ENCODE measurements at regions not wholly inside any gene's neighbourhood (a gene's known extent, or its start where the extent isn't known, plus 50 kb on each side); places are given as distances from the start of the nearest gene placed in this dataset.

DNA sequence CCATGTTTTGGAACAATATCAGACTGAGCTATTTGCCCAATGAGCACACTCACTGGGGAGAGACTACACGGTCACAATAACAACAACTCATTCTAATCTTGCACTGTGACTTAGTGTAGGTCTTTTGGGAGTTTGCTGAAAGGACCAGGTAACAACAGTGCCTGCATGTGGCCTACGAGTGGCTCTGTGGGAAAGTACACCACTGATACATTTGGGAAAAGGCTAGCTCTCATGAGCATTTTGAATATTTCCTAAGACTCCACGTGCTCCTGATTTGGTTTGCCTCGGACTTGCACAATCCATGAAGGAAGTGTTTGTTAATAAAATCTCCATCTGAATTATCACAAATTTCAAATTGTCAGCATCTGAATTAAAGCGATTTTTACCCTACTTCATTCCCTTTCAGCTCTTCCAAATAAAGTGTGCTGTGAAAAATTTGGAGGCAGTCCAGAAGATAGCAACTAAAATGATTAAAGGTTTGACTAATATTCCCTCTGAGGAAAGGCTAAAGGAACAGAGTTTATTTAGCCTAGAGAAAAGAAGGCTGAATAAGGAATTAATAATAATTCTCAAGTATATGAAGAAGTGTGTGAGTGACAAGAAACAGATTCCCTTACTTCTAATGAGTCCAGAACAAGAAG lies 406.4 kb downstream of the PPARGC1A start:
- no peak overlapping the region for H3K9ac ChIP-seq
- no peaks in the 10 kb centered on the region for H3K4me1 ChIP-seq (ENCODE audit: low read depth, poor library complexity, severe bottlenecking)
- H4K20me1 ChIP-seq (ENCODE audit: insufficient read depth), result no peaks in the 10 kb centered on the region
- no peaks in the 10 kb centered on the region for H3K36me3 ChIP-seq (ENCODE audit: insufficient read depth)
- TF ChIP-seq, protein P1, sequence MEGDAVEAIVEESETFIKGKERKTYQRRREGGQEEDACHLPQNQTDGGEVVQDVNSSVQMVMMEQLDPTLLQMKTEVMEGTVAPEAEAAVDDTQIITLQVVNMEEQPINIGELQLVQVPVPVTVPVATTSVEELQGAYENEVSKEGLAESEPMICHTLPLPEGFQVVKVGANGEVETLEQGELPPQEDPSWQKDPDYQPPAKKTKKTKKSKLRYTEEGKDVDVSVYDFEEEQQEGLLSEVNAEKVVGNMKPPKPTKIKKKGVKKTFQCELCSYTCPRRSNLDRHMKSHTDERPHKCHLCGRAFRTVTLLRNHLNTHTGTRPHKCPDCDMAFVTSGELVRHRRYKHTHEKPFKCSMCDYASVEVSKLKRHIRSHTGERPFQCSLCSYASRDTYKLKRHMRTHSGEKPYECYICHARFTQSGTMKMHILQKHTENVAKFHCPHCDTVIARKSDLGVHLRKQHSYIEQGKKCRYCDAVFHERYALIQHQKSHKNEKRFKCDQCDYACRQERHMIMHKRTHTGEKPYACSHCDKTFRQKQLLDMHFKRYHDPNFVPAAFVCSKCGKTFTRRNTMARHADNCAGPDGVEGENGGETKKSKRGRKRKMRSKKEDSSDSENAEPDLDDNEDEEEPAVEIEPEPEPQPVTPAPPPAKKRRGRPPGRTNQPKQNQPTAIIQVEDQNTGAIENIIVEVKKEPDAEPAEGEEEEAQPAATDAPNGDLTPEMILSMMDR (conservative IDR thresholded peaks at IDR 0.05; ENCODE audit: low read depth, low read length), result no peak
- H3K27me3 ChIP-seq (ENCODE audit: insufficient read depth, low read depth), result no peaks in the 10 kb centered on the region
- no peaks in the 10 kb centered on the region for H3K79me2 ChIP-seq (ENCODE audit: insufficient read depth, low read depth)
- H3K27ac ChIP-seq, result no peak overlapping the region
- H3K4me3 ChIP-seq (IDR thresholded peaks at IDR 0.05; ENCODE audit: insufficient read depth, low read depth, low read length), result no peak overlapping the region
- no peak overlapping the region for H3K4me2 ChIP-seq
- H2AFZ ChIP-seq (ENCODE audit: low read depth), result no peak overlapping the region

DNA sequence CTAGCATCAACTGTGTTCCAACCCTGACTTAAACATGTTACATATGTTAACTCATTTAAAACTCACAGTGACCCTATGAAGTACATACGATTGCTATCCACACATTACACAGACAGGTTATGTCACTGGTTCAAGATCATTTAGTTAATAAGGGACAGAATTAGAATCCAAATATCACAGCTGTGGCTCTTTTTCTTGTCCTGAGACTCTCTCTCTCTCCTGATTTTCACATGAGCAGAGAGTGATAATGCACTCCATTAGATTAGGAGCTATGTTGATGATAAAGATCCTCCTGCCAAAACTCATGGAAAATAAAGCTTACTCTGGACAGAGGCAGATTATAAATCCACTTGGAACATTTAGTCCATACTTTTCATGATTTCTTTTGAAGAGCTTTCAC lies 408.3 kb downstream of the PPARGC1A start:
- no peak overlapping the region for H3K9ac ChIP-seq
- H3K27me3 ChIP-seq (ENCODE audit: insufficient read depth, low read depth), result no peaks in the 10 kb centered on the region
- no peak overlapping the region for H3K4me2 ChIP-seq
- H3K4me1 ChIP-seq (ENCODE audit: low read depth, poor library complexity, severe bottlenecking), result no peaks in the 10 kb centered on the region
- H3K27ac ChIP-seq, result no peak overlapping the region
- no peaks in the 10 kb centered on the region for H3K36me3 ChIP-seq (ENCODE audit: insufficient read depth)
- TF ChIP-seq, protein P1 (conservative IDR thresholded peaks at IDR 0.05; ENCODE audit: low read depth, low read length), result no peak
- no peaks in the 10 kb centered on the region for H3K79me2 ChIP-seq (ENCODE audit: insufficient read depth, low read depth)
- no peak overlapping the region for H3K4me3 ChIP-seq (IDR thresholded peaks at IDR 0.05; ENCODE audit: insufficient read depth, low read depth, low read length)
- no peak overlapping the region for H2AFZ ChIP-seq (ENCODE audit: low read depth)
- no peaks in the 10 kb centered on the region for H4K20me1 ChIP-seq (ENCODE audit: insufficient read depth)

DNA sequence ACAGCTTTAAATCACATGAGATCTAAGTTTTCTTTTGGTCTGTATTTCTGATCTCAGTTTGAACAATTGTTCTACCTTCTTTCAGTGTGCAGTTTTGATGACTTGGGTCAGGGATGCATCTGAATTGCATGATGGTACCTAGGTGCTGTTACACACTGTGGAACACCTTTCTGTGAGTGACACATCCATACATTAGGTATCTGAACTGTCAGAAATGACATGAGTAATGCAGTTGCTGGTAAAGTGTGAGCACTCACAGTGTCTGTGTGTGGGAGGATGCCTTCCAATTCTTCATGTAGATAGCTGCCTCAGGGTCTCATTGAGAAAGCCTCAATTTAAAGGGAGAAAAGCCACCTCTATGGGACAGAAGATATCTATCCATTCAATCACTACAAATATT lies 411.9 kb downstream of the PPARGC1A start:
- TF ChIP-seq, protein P1 (conservative IDR thresholded peaks at IDR 0.05; ENCODE audit: low read depth, low read length), result no peak
- no peak overlapping the region for H3K4me2 ChIP-seq
- H4K20me1 ChIP-seq (ENCODE audit: insufficient read depth), result no peaks in the 10 kb centered on the region
- no peaks in the 10 kb centered on the region for H3K4me1 ChIP-seq (ENCODE audit: low read depth, poor library complexity, severe bottlenecking)
- no peaks in the 10 kb centered on the region for H3K79me2 ChIP-seq (ENCODE audit: insufficient read depth, low read depth)
- H2AFZ ChIP-seq (ENCODE audit: low read depth), result no peak overlapping the region
- H3K9ac ChIP-seq, result no peak overlapping the region
- H3K4me3 ChIP-seq (IDR thresholded peaks at IDR 0.05; ENCODE audit: insufficient read depth, low read depth, low read length), result no peak overlapping the region
- H3K27ac ChIP-seq, result no peak overlapping the region
- no peaks in the 10 kb centered on the region for H3K27me3 ChIP-seq (ENCODE audit: insufficient read depth, low read depth)
- H3K36me3 ChIP-seq (ENCODE audit: insufficient read depth), result no peaks in the 10 kb centered on the region

DNA sequence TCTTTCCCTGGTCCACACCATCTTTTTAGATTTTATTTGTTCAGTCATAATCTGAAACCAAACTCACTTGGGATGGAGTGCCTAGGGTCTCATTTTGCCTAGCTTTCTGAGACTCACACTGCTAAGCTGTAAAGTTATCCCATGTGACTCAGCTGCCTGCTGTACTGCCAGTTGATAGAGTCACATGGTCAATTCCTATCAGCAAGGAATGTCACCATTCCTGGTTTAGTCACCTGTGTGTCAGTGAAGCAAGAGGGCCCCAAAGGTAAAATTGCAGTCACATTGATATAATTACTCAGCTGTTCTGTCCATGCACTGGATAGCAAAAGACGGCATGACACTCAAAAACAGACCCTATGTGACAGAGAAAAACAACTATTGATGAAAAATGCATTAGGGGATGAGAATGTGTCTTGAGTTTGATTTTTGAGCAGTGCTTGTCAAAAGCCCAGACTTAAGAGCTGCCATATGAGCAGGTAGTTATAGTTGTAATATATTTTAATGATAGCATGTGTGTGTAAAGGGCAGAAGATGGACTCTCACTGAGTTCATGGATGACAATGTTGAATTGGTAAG lies 413.2 kb downstream of the PPARGC1A start:
- Histone ChIP-seq H4K20me1 (ENCODE audit: insufficient read depth) (no peaks in the 10 kb centered on the region), H3K9ac (no peak overlapping the region), H3K27ac (no peak overlapping the region), H3K4me2 (no peak overlapping the region), H3K36me3 (ENCODE audit: insufficient read depth) (no peaks in the 10 kb centered on the region), H3K4me1 (ENCODE audit: low read depth, poor library complexity, severe bottlenecking) (no peaks in the 10 kb centered on the region), H2AFZ (ENCODE audit: low read depth) (no peak overlapping the region), H3K27me3 (ENCODE audit: insufficient read depth, low read depth) (no peaks in the 10 kb centered on the region), H3K79me2 (ENCODE audit: insufficient read depth, low read depth) (no peaks in the 10 kb centered on the region), H3K4me3 (IDR thresholded peaks at IDR 0.05; ENCODE audit: insufficient read depth, low read depth, low read length) (no peak overlapping the region)
- TF ChIP-seq, protein P1 (conservative IDR thresholded peaks at IDR 0.05; ENCODE audit: low read depth, low read length), result no peak
